ENCODE measurements at regions not wholly inside any gene's neighbourhood (a gene's known extent, or its start where the extent isn't known, plus 50 kb on each side); places are given as distances from the start of the nearest gene placed in this dataset.

DNA sequence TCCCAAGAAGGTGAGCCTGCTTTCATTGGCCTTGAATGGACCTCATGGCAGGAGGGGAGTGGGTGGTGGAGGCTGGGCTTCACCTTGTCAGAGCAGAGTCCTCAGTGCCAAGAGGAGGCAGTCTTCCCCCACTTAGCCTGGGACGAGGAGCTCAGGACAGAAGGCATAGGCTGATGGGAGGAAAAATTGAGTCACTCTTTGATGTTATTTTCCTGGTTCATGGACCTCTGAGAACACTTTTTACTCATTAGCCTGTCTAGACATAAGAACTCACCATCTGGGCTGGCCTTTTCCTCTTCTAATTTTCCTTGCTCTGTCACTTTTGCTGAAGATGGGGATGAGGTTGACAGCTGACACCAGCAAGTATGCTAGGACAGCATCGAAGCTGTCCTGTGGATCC, 225.7 kb upstream of the TNP1 start:
- no peaks in the 10 kb centered on the region for H3K9me3 ChIP-seq
- no peak for DNase-seq (ENCODE audit: low spot score in 2 of 2)
- no peak for TF ChIP-seq POLR2AphosphoS5 (IDR thresholded peaks at IDR 0.05)
- TF ChIP-seq, protein P1, sequence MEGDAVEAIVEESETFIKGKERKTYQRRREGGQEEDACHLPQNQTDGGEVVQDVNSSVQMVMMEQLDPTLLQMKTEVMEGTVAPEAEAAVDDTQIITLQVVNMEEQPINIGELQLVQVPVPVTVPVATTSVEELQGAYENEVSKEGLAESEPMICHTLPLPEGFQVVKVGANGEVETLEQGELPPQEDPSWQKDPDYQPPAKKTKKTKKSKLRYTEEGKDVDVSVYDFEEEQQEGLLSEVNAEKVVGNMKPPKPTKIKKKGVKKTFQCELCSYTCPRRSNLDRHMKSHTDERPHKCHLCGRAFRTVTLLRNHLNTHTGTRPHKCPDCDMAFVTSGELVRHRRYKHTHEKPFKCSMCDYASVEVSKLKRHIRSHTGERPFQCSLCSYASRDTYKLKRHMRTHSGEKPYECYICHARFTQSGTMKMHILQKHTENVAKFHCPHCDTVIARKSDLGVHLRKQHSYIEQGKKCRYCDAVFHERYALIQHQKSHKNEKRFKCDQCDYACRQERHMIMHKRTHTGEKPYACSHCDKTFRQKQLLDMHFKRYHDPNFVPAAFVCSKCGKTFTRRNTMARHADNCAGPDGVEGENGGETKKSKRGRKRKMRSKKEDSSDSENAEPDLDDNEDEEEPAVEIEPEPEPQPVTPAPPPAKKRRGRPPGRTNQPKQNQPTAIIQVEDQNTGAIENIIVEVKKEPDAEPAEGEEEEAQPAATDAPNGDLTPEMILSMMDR (IDR thresholded peaks at IDR 0.05): no peak
- TF ChIP-seq POLR2A (IDR thresholded peaks at IDR 0.05): no peak
- no peaks in the 10 kb centered on the region for H3K36me3 ChIP-seq
- H3K27ac ChIP-seq: no peak overlapping the region
- no peaks in the 10 kb centered on the region for H3K4me1 ChIP-seq
- intact Hi-C loops (cut with DNase I; ENCODE audit: low total_unique reads): no loop called here
- H3K27me3 ChIP-seq: no peaks in the 10 kb centered on the region
- H3K4me3 ChIP-seq: no peak overlapping the region

DNA sequence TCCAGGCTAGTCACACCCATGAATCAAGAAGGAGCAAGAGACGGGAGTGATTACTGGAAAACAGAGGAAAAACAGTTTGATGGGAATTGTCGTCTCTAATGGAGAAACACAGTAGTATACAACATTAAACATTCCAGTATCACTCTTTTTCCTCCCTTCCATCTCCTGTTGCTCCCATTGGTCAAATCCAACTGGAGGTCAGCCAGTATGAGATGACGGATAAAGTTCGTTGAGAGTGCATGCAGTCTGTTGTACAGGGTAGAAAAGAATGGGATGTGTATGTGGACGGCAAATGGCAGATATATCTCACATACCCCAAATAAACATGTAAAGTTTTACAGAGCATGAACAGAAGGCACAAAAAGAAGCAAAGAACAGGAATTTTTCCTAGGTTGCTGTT, 221.9 kb upstream of the TNP1 start:
- intact Hi-C loops (cut with DNase I; ENCODE audit: low total_unique reads): no loop called here
- Histone ChIP-seq H3K27me3 (no peaks in the 10 kb centered on the region), H3K27ac (no peak overlapping the region), H3K4me3 (no peak overlapping the region), H3K36me3 (no peaks in the 10 kb centered on the region), H3K4me1 (no peaks in the 10 kb centered on the region), H3K9me3 (no peaks in the 10 kb centered on the region)
- DNase-seq (ENCODE audit: low spot score in 2 of 2): no peak
- no peak for TF ChIP-seq POLR2AphosphoS5 (IDR thresholded peaks at IDR 0.05)
- TF ChIP-seq, protein P1 (IDR thresholded peaks at IDR 0.05): no peak

DNA sequence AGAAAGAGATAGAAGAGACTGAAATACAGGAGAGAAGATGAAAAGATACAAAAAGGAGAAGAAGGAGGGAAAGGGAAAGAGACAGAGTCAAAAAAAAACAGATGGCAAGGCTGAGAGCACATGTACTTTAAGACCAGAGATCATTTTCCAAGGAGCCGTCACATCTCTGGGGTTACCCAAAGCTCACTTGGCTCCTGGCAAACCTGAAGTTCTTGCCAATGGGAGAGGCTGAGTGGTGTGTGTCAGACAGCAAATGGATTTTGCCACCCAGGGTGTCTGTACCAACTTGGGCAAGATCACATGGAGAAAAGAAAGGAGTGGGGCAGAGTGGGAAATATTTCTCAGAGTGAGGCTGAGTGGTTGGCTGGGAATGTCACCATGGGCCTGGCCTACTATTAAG, 219.3 kb upstream of the TNP1 start:
- H3K4me1 ChIP-seq: no peaks in the 10 kb centered on the region
- no peak overlapping the region for H3K4me3 ChIP-seq
- no peaks in the 10 kb centered on the region for H3K36me3 ChIP-seq
- no peak for DNase-seq (ENCODE audit: low spot score in 2 of 2)
- no peaks in the 10 kb centered on the region for H3K27me3 ChIP-seq
- TF ChIP-seq, protein P1 (IDR thresholded peaks at IDR 0.05): no peak
- no peak for TF ChIP-seq POLR2AphosphoS5 (IDR thresholded peaks at IDR 0.05)
- TF ChIP-seq POLR2A (IDR thresholded peaks at IDR 0.05): no peak
- intact Hi-C loops (cut with DNase I; ENCODE audit: low total_unique reads): no loop called here
- no peak overlapping the region for H3K27ac ChIP-seq
- H3K9me3 ChIP-seq: no peaks in the 10 kb centered on the region

DNA sequence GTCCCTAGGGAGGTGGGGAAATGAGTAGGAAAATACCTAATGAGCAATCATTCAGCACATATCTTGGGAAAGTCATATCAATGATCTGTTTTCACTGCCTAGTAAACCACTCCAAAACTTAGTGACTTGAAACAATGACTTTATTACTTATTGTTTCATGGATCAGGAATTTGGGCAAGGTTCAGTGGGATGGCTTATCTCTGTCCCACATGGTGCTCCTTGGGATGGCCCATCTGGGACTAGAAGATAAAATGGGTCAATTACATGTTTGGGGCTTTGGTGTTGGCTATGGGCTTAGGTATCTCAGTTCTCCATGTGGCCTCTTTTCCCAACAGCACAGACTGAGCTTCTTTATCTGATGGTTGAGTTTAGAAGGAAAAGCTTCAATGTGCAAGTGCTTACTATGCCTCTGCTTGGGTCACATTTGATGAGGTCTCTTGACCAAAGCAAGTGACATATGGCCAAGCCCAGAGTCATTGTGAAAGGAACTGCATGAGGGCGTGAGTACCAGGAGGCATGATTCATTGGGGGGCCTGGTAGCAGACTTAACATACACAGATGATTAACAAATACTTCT, 218.1 kb upstream of the TNP1 start:
- Histone ChIP-seq H3K27me3 (no peaks in the 10 kb centered on the region), H3K27ac (no peak overlapping the region), H3K4me3 (no peak overlapping the region), H3K4me1 (no peaks in the 10 kb centered on the region), H3K36me3 (no peaks in the 10 kb centered on the region), H3K9me3 (no peaks in the 10 kb centered on the region)
- TF ChIP-seq POLR2A (IDR thresholded peaks at IDR 0.05): no peak
- TF ChIP-seq POLR2AphosphoS5 (IDR thresholded peaks at IDR 0.05): no peak
- TF ChIP-seq, protein P1 (IDR thresholded peaks at IDR 0.05): no peak
- intact Hi-C loops (cut with DNase I; ENCODE audit: low total_unique reads): loop anchor here (1.0 kb wide), 1 partner anchor 21 kb away; no protein-coding TSS in a partner anchor
- DNase-seq (ENCODE audit: low spot score in 2 of 2): no peak

DNA sequence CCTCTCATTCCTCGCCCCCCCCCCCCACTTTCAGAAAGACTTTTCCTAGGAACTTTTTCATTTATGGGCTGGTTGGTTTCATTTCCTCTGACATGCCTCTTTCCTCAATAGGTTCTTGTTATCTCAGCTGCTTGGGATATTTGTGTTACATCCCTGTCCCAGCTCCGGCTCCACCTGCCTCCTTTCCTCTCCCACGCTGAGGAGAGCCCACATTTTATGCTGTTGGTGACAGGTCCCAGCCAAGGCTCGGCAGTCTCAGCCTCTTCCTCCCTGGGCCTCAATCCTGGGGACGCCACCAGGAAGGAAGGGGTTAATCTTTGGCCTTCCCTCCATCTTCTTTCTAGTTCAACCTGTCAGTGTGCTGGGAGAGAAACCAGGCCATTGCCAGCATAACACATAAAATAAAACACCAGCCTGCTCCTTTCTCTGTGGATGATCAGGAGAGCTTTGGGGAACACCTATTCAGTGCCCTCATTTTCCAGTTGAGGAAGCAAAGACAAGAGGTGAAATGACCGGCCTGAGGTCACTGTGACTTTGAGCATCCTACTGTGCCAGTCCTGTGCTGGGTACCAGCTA, 216.9 kb upstream of the TNP1 start:
- no peaks in the 10 kb centered on the region for H3K4me1 ChIP-seq
- no peaks in the 10 kb centered on the region for H3K9me3 ChIP-seq
- H3K27ac ChIP-seq: no peak overlapping the region
- TF ChIP-seq, protein P1 (IDR thresholded peaks at IDR 0.05): no peak
- H3K4me3 ChIP-seq: no peak overlapping the region
- H3K36me3 ChIP-seq: no peaks in the 10 kb centered on the region
- intact Hi-C loops (cut with DNase I; ENCODE audit: low total_unique reads): no loop called here
- H3K27me3 ChIP-seq: no peaks in the 10 kb centered on the region
- no peak for DNase-seq (ENCODE audit: low spot score in 2 of 2)
